ENCODE measurements at regions not wholly inside any gene's neighbourhood (a gene's known extent, or its start where the extent isn't known, plus 50 kb on each side); places are given as distances from the start of the nearest gene placed in this dataset.

GRCh38 chr6:144893680-144894151 lies 608.6 kb downstream of the UTRN start:
- ATAC-seq (no peak), DNase-seq (ENCODE audit: low spot score) (peak; percentile 5), FAIRE-seq (no peak)
- H3K9me3 ChIP-seq (ENCODE audit: low read length) = no peaks in the 10 kb centered on the region
- intact Hi-C loops (cut with micrococcal nuclease; ENCODE audit: unreplicated experiment) = no loop called here
- no peak overlapping the region for H2AFZ ChIP-seq (ENCODE audit: low read length)
- ChIA-PET CTCF (ENCODE audit: low intra/inter-chr PET ratio, low total read pairs) (no interaction called here), POLR2A (no interaction called here)
- BruUV-seq (replicated peaks) = no TSS peak
- H3K9ac ChIP-seq (ENCODE audit: insufficient read depth, low read depth, low read length) = no peak overlapping the region
- H3K4me3 ChIP-seq (replicated peaks in 1 of 3; ENCODE audit: insufficient read depth in 1 of 3, low read depth in 2 of 3, low read length in 3 of 3) = no peak overlapping the region
- H3K4me1 ChIP-seq (ENCODE audit: insufficient read depth, low read length) = 0 out of 2 replicates have a peak, but pooled peaks cover 8% of the 10 kb centered on the region
- no peak overlapping the region for H3K27ac ChIP-seq (ENCODE audit: extremely low read length, insufficient read depth, low read length)
- H4K20me1 ChIP-seq (ENCODE audit: insufficient read depth, low read length) = no peaks in the 10 kb centered on the region
- 2% methylated on average over 2 of the region's 2 CpGs for WGBS (ENCODE audit: low lambda C conversion rate)
- no peak overlapping the region for H3K4me2 ChIP-seq (ENCODE audit: low read depth, low read length)
- TF ChIP-seq ZMAT5 (CRISPR knock-in tag; IDR thresholded peaks at IDR 0.05; ENCODE audit: borderline replicate concordance, low read depth) (no peak), ZFP82 (CRISPR knock-in tag; IDR thresholded peaks at IDR 0.05; ENCODE audit: borderline replicate concordance) (no peak), USF2 (IDR thresholded peaks at IDR 0.05; ENCODE audit: low read depth, low read length) (no peak), USF2 (CRISPR knock-in tag; IDR thresholded peaks at IDR 0.05; ENCODE audit: borderline replicate concordance) (no peak), SMAD9 (CRISPR knock-in tag; IDR thresholded peaks at IDR 0.05) (no peak)
- no peaks in the 10 kb centered on the region for H3K36me3 ChIP-seq (replicated peaks in 1 of 2; ENCODE audit: control insufficient read depth in 1 of 2, insufficient read depth in 2 of 2, low read length in 2 of 2)
- in situ Hi-C loops (cut with HindIII; ENCODE audit: extremely low pct_ligation_motif_present, low pct_unique_long_range_greater_than_20kb) = no loop called here
- no peaks in the 10 kb centered on the region for H3K27me3 ChIP-seq (ENCODE audit: control insufficient read depth in 1 of 2, insufficient read depth in 2 of 2, low read length in 2 of 2)
- H3K79me2 ChIP-seq (ENCODE audit: insufficient read depth, low read length) = no peaks in the 10 kb centered on the region

- no peak for ATAC-seq
- CTCF ChIA-PET (ENCODE audit: low intra/inter-chr PET ratio, low total read pairs) = no interaction called here
- Histone ChIP-seq H3K4me1 (ENCODE audit: insufficient read depth, low read length) (0 out of 2 replicates have a peak, but pooled peaks cover 8% of the 10 kb centered on the region), H3K9me3 (ENCODE audit: low read length) (no peaks in the 10 kb centered on the region), H3K27me3 (ENCODE audit: control insufficient read depth in 1 of 2, insufficient read depth in 2 of 2, low read length in 2 of 2) (no peaks in the 10 kb centered on the region), H3K4me3 (replicated peaks in 1 of 3; ENCODE audit: insufficient read depth in 1 of 3, low read depth in 2 of 3, low read length in 3 of 3) (no peak overlapping the region), H3K79me2 (ENCODE audit: insufficient read depth, low read length) (no peaks in the 10 kb centered on the region), H3K4me2 (ENCODE audit: low read depth, low read length) (no peak overlapping the region), H3K9ac (ENCODE audit: insufficient read depth, low read depth, low read length) (no peak overlapping the region), H3K27ac (ENCODE audit: extremely low read length, insufficient read depth, low read length) (no peak overlapping the region), H4K20me1 (ENCODE audit: insufficient read depth, low read length) (no peaks in the 10 kb centered on the region), H2AFZ (ENCODE audit: low read length) (no peak overlapping the region), H3K36me3 (replicated peaks in 1 of 2; ENCODE audit: control insufficient read depth in 1 of 2, insufficient read depth in 2 of 2, low read length in 2 of 2) (no peaks in the 10 kb centered on the region)
- POLR2A ChIA-PET = no interaction called here
- intact Hi-C loops (cut with micrococcal nuclease; ENCODE audit: unreplicated experiment) (no loop called here), in situ Hi-C loops (cut with HindIII; ENCODE audit: extremely low pct_ligation_motif_present, low pct_unique_long_range_greater_than_20kb) (no loop called here)
- FAIRE-seq = no peak
- BruUV-seq (replicated peaks) = no TSS peak
- DNase-seq (ENCODE audit: low spot score) = no peak
- WGBS (ENCODE audit: low lambda C conversion rate) = 72% methylated on average over 2 of the region's 2 CpGs
- no peak for TF ChIP-seq ZBTB33 (CRISPR knock-in tag; IDR thresholded peaks at IDR 0.05)
- TF ChIP-seq ATF5 (CRISPR knock-in tag; IDR thresholded peaks at IDR 0.05; ENCODE audit: low read depth) = no peak
- peak; percentile 78 to 84 for TF ChIP-seq MAFK (conservative IDR thresholded peaks at IDR 0.05 in 1 of 2, IDR thresholded peaks at IDR 0.05 in 1 of 2; ENCODE audit: low read length in 2 of 2)
- no peak for TF ChIP-seq KMT2B (CRISPR knock-in tag; IDR thresholded peaks at IDR 0.05)
- no peak for TF ChIP-seq CENPT (CRISPR knock-in tag; IDR thresholded peaks at IDR 0.05; ENCODE audit: low read depth)
- no peak for TF ChIP-seq NCOA5 (CRISPR knock-in tag; IDR thresholded peaks at IDR 0.05)
- no peak for TF ChIP-seq HNRNPLL (IDR thresholded peaks at IDR 0.05; ENCODE audit: low read depth, low read length, poor library complexity, severe bottlenecking)
Observed at GRCh38 chr6:144894240-144894639, 609.1 kb downstream of the UTRN start.

All from HepG2 (cell line).